K562 (cell line): ENCODE measurements at regions not wholly inside any gene's neighbourhood (a gene's known extent, or its start where the extent isn't known, plus 50 kb on each side); places are given as distances from the start of the nearest gene placed in this dataset.
"Not testable (repeated sequence)": the region's sequence is repeated elsewhere in the genome, so short reads cannot be mapped to it uniquely, and the experiment has no call there.

Experiments used
- ATAC-seq: fragments of 200-7000 bp; cut with Tn5 transposase; 3 replicates; pipeline ENCODE4 v1.9.1; 2020; ENCODE audit warnings: moderate library complexity
- BruUV-seq: library from RNA; stranded (reverse); fragments of 400-500 nt; replicated peaks from 2 replicates; lab custom pipeline; 2021; lab: Mats Ljungman, UMichigan
- CTCF ChIA-PET: fragments of 300-600 bp; formaldehyde crosslinking; extraction: SDS; loops from one replicate; lab custom pipeline; 2021; ENCODE audit warnings: low intra/inter-chr PET ratio; lab: Yijun Ruan, JAX
- POLR2A ChIA-PET: fragments of 300-600, 350-650 bp; sonication (Branson Sonifier 250); formaldehyde crosslinking; extraction: SDS; loops from one replicate; lab custom pipeline; 2021; ENCODE audit warnings: antibody characterized with exemption, inconsistent platforms; lab: Yijun Ruan, JAX
- DNase-seq, 4 experiments: peaks; one replicate each; pipeline versions ENCODE4 v3.0.0 to v3.0.0-alpha.2; 2011 to 2018; ENCODE audit warnings: low spot score in 3 of 4, mixed read lengths in 3 of 4; ENCODE audit errors: extremely low read depth in 1 of 4
- FAIRE-seq: peaks from 2 replicates; lab custom pipeline; 2011; peaks lifted over from hg19 to GRCh38; lab: Jason Lieb, UNC
- H2AFZ ChIP-seq: 2 replicates; pipeline ENCODE4 v1.6.0; 2011; ENCODE audit warnings: low read depth, low read length, control low read depth, inconsistent platforms
- H3K27ac ChIP-seq: fragments of 200-600 bp; 3 replicates; pipeline ENCODE4 v1.8.0; 2011; ENCODE audit warnings: low read depth, mild to moderate bottlenecking, control low read depth, inconsistent platforms, low read length, moderate library complexity, mixed read lengths; ENCODE audit errors: extremely low read depth
- H3K27me3 ChIP-seq, 2 experiments: fragments of 300-600 bp in 1 of 2; 2 replicates in 1 of 2; 3 replicates in 1 of 2; pipeline versions ENCODE4 v1.6.0 to v1.8.0; 2011; ENCODE audit warnings: inconsistent platforms in 2 of 2, low read length in 2 of 2, mild to moderate bottlenecking in 1 of 2, mixed read lengths in 1 of 2, moderate library complexity in 1 of 2; ENCODE audit not compliant: control insufficient read depth in 2 of 2, insufficient read depth in 2 of 2
- H3K36me3 ChIP-seq: fragments of 300-600 bp; 3 replicates; pipeline ENCODE4 v1.8.0; 2011; ENCODE audit warnings: mild to moderate bottlenecking, low read length, inconsistent platforms; ENCODE audit not compliant: control insufficient read depth, insufficient read depth
- H3K4me1 ChIP-seq, 2 experiments: fragments of 200-600 bp in 1 of 2; replicated peaks in 1 of 2; 2 replicates in 1 of 2; 3 replicates in 1 of 2; pipeline versions ENCODE4 v1.5.1 to v1.8.0; 2011; ENCODE audit warnings: inconsistent platforms in 2 of 2, low read length in 2 of 2, mild to moderate bottlenecking in 1 of 2, mixed read lengths in 1 of 2, moderate library complexity in 1 of 2; ENCODE audit not compliant: control insufficient read depth in 2 of 2, insufficient read depth in 2 of 2
- H3K4me2 ChIP-seq: 2 replicates; pipeline ENCODE4 v1.6.1; 2011; ENCODE audit warnings: low read length, control low read depth, inconsistent platforms, mixed read lengths; ENCODE audit not compliant: insufficient read depth
- H3K4me3 ChIP-seq: fragments of 200-600 bp; sonication (generic), shearing (Covaris generic); 2 replicates; pipeline ENCODE4 v1.5.1; 2016; ENCODE audit warnings: control low read depth, inconsistent platforms
- H3K79me2 ChIP-seq: fragments of 200-600 bp; 3 replicates; pipeline ENCODE4 v1.8.0; 2011; ENCODE audit warnings: low read length, inconsistent platforms; ENCODE audit not compliant: control insufficient read depth, insufficient read depth
- H3K9ac ChIP-seq, 2 experiments: 2 replicates each; pipeline versions ENCODE4 v1.6.0 to v1.6.1; 2011; ENCODE audit warnings: low read depth in 2 of 2, low read length in 2 of 2, control low read depth in 1 of 2, inconsistent platforms in 1 of 2, mild to moderate bottlenecking in 1 of 2, mixed read lengths in 1 of 2; ENCODE audit not compliant: insufficient read depth in 1 of 2
- H3K9me1 ChIP-seq: one replicate; pipeline ENCODE4 v1.6.0; 2011; ENCODE audit warnings: inconsistent platforms, mild to moderate bottlenecking, low read length, moderate library complexity; ENCODE audit not compliant: control insufficient read depth, insufficient read depth
- H3K9me3 ChIP-seq: replicated peaks from 2 replicates; pipeline ENCODE4 v1.5.1; 2011; ENCODE audit warnings: low read depth, low read length, inconsistent platforms; ENCODE audit not compliant: control insufficient read depth, insufficient read depth
- H4K20me1 ChIP-seq: replicated peaks from 2 replicates; pipeline ENCODE4 v1.6.1; 2011; ENCODE audit warnings: low read length, inconsistent platforms, mixed read lengths; ENCODE audit not compliant: control insufficient read depth, insufficient read depth
- BCOR ChIP-seq: fragments of 450-650 bp; IDR thresholded peaks from 2 replicates; pipeline ENCODE4 v1.6.1; 2016
- CHD2 ChIP-seq: IDR thresholded peaks from 2 replicates; pipeline ENCODE4 v1.6.1; 2011; ENCODE audit warnings: low read depth, low read length
- FOXP1 ChIP-seq: sonication (generic); formaldehyde crosslinking; IDR thresholded peaks from 2 replicates; pipeline ENCODE4 v1.8.0; 2022; ENCODE audit warnings: mild to moderate bottlenecking, missing genetic modification reagents
- KDM1A ChIP-seq, 2 experiments: fragments of 450-650 bp; IDR thresholded peaks; 2 replicates each; pipeline ENCODE4 v1.6.1; 2016; ENCODE audit warnings: mild to moderate bottlenecking in 2 of 2
- MTF1 ChIP-seq: fragments of 250-450 bp; sonication (Bioruptor Pico); IDR thresholded peaks from 2 replicates; pipeline ENCODE4 v1.9.0; 2021; ENCODE audit warnings: moderate library complexity, mild to moderate bottlenecking, inconsistent platforms, borderline replicate concordance
- ZNF124 ChIP-seq: sonication (generic); formaldehyde crosslinking; IDR thresholded peaks from 2 replicates; pipeline ENCODE4 v1.8.1; 2022; ENCODE audit warnings: missing genetic modification reagents
- ZNF146 ChIP-seq: IDR thresholded peaks from one replicate; pipeline ENCODE4 v1.6.1; 2018; ENCODE audit warnings: missing compliant biosample characterization; ENCODE audit not compliant: unreplicated experiment
- WGBS: fragments of 100-300 bp; shearing (Covaris generic); methylation state at CpG from one replicate; pipeline ENCODE4 v1.1.6; 2016; ENCODE audit warnings: low coverage, mixed read lengths; ENCODE audit not compliant: insufficient coverage; ENCODE audit errors: missing lambda C conversion rate; 5-methylcytosine and 5-hydroxymethylcytosine counted together
- in situ Hi-C: fragments of 300-500 bp; cut with MboI; formaldehyde crosslinking; loops from 4 replicates; pipeline ENCODE4 v1.15.0; 2018; ENCODE audit warnings: inconsistent platforms, mixed read lengths
- intact Hi-C: fragments of 100-400 bp; cut with micrococcal nuclease; formaldehyde crosslinking; loops from 2 replicates; pipeline ENCODE4 v1.14.2; 2022
- TF ChIP-seq, protein P1 (sequence below), 3 experiments: fragments of 200-800 bp in 1 of 3; fragments of 250-450 bp in 1 of 3; fragments of 450-650 bp in 1 of 3; sonication (Bioruptor Pico) in 1 of 3; sonication (Bioruptor generic) in 1 of 3; formaldehyde crosslinking in 1 of 3; IDR thresholded peaks; 2 replicates each; pipeline versions ENCODE4 v1.6.1 to v1.8.0; 2016 to 2022; ENCODE audit warnings: mild to moderate bottlenecking in 2 of 3, missing genetic modification characterization in 2 of 3, missing compliant biosample characterization in 1 of 3, moderate library complexity in 1 of 3

GRCh38 chr1:65657609-65658008, 135.1 kb upstream of the PDE4B start:
- POLR2A ChIA-PET, DNase-seq, H3K79me2 ChIP-seq, CTCF ChIA-PET, H3K4me2 ChIP-seq, H3K9me1 ChIP-seq, H3K36me3 ChIP-seq, BruUV-seq, H3K27me3 ChIP-seq, intact Hi-C loops, H3K4me1 ChIP-seq, H3K9ac ChIP-seq, in situ Hi-C loops, H3K9me3 ChIP-seq, FAIRE-seq, H3K4me3 ChIP-seq, H2AFZ ChIP-seq, ATAC-seq, H4K20me1 ChIP-seq, H3K27ac ChIP-seq: not testable (repeated sequence)
- WGBS = 94% methylated on average over 2 of the region's 2 CpGs
- TF ChIP-seq KDM1A (IDR thresholded peaks at IDR 0.05) (0 out of 4 replicates have a peak, but pooled peaks of 1 of the 2 experiments have one; percentile 20), ZNF146 (CRISPR knock-in tag) (peak; percentile 51), BCOR (0 out of 2 replicates have a peak, but pooled peaks have one; percentile 15)

DNA sequence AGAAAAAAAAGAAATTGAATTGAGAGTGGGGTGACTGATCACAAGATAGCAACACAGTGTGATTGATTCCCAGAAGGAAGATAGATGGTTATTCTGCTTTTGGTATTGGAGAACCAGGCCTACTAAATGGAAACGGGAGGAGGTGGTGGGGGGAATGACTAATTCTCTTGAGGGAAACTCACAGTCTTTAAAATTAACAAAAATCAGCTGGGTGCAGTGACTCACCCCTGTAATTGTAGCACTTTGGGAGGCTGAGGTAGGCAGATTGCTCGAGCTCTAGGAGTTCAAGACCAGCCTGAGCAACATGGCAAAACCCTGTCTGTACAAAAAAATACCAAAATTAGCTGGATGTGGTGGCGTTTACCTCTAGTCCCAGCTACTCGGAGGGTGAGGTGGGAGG, 134.6 kb upstream of the PDE4B start:
- no peak overlapping the region for H3K27ac ChIP-seq
- no peaks in the 10 kb centered on the region for H3K27me3 ChIP-seq
- peaks cover 3 to 4% of the 10 kb centered on the region in 2 experiments; a peak in 1 of 5 replicates for H3K4me1 ChIP-seq
- intact Hi-C loops = no loop called here
- no peak overlapping the region for H3K9ac ChIP-seq
- no peaks in the 10 kb centered on the region for H3K9me1 ChIP-seq
- in situ Hi-C loops = no loop called here
- H3K4me3 ChIP-seq = no peak overlapping the region
- FAIRE-seq (no peak), DNase-seq (peak; percentile 11 to 20 (median 13)), ATAC-seq (peak; percentile 32; the same call in 2 of the 3 replicates)
- ChIA-PET POLR2A (no interaction called here), CTCF (no interaction called here)
- no TSS peak for BruUV-seq
- 0 out of 2 replicates have a peak, but pooled peaks cover 2% of the 10 kb centered on the region for H3K9me3 ChIP-seq
- H2AFZ ChIP-seq = no peak overlapping the region; the same call in 1 of the 2 replicates
- no peaks in the 10 kb centered on the region for H3K79me2 ChIP-seq
- H4K20me1 ChIP-seq = no peaks in the 10 kb centered on the region
- no peak overlapping the region for H3K4me2 ChIP-seq
- H3K36me3 ChIP-seq = no peaks in the 10 kb centered on the region
- WGBS = 36% methylated on average over 4 of the region's 4 CpGs
- TF ChIP-seq MTF1 (no peak), FOXP1 (CRISPR knock-in tag) (no peak), ZNF124 (CRISPR knock-in tag) (no peak), CHD2 (no peak)
- TF ChIP-seq, protein P1, sequence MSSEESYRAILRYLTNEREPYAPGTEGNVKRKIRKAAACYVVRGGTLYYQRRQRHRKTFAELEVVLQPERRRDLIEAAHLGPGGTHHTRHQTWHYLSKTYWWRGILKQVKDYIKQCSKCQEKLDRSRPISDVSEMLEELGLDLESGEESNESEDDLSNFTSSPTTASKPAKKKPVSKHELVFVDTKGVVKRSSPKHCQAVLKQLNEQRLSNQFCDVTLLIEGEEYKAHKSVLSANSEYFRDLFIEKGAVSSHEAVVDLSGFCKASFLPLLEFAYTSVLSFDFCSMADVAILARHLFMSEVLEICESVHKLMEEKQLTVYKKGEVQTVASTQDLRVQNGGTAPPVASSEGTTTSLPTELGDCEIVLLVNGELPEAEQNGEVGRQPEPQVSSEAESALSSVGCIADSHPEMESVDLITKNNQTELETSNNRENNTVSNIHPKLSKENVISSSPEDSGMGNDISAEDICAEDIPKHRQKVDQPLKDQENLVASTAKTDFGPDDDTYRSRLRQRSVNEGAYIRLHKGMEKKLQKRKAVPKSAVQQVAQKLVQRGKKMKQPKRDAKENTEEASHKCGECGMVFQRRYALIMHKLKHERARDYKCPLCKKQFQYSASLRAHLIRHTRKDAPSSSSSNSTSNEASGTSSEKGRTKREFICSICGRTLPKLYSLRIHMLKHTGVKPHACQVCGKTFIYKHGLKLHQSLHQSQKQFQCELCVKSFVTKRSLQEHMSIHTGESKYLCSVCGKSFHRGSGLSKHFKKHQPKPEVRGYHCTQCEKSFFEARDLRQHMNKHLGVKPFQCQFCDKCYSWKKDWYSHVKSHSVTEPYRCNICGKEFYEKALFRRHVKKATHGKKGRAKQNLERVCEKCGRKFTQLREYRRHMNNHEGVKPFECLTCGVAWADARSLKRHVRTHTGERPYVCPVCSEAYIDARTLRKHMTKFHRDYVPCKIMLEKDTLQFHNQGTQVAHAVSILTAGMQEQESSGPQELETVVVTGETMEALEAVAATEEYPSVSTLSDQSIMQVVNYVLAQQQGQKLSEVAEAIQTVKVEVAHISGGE (CRISPR knock-in tag; IDR thresholded peaks at IDR 0.05) = no peak
